IPS DF 6.9 (cell line): ENCODE measurements at regions not wholly inside any gene's neighbourhood (a gene's known extent, or its start where the extent isn't known, plus 50 kb on each side); places are given as distances from the start of the nearest gene placed in this dataset.
"Not testable (repeated sequence)": the region's sequence is repeated elsewhere in the genome, so short reads cannot be mapped to it uniquely, and the experiment has no call there.

Experiments used
- DNase-seq: peaks from one replicate; pipeline ENCODE4 v3.0.0-alpha.2; 2013; ENCODE audit warnings: low read depth, low spot score
- H3K27ac ChIP-seq: one replicate; pipeline ENCODE4 v1.5.1; 2013; ENCODE audit warnings: low read length, control low read depth
- H3K27me3 ChIP-seq: 2 replicates; pipeline ENCODE4 v1.6.1; 2013; ENCODE audit warnings: mild to moderate bottlenecking, low read length; ENCODE audit not compliant: control insufficient read depth, insufficient read depth
- H3K36me3 ChIP-seq: 2 replicates; pipeline ENCODE4 v1.6.1; 2013; ENCODE audit warnings: low read length; ENCODE audit not compliant: control insufficient read depth, insufficient read depth
- H3K4me1 ChIP-seq: 2 replicates; pipeline ENCODE4 v1.6.1; 2013; ENCODE audit warnings: low read length; ENCODE audit not compliant: control insufficient read depth, insufficient read depth
- H3K4me3 ChIP-seq: 2 replicates; pipeline ENCODE4 v1.5.1; 2013; ENCODE audit warnings: mild to moderate bottlenecking, low read length
- H3K9me3 ChIP-seq: 2 replicates; pipeline ENCODE4 v1.6.1; 2013; ENCODE audit warnings: low read length, inconsistent platforms; ENCODE audit not compliant: control insufficient read depth, insufficient read depth
- WGBS: extraction: QIAGEN DNeasy Blood & Tissue Kit; methylation state at CpG from one replicate; pipeline ENCODE4 v1.1.7; 2013; ENCODE audit warnings: mixed read lengths, missing lambda C conversion rate; ENCODE audit not compliant: insufficient read length, insufficient coverage; 5-methylcytosine and 5-hydroxymethylcytosine counted together

- DNase-seq, result no peak
- Histone ChIP-seq H3K4me3 (no peak overlapping the region), H3K36me3 (no peaks in the 10 kb centered on the region), H3K27me3 (no peaks in the 10 kb centered on the region), H3K4me1 (no peaks in the 10 kb centered on the region), H3K27ac (no peak overlapping the region), H3K9me3 (no peaks in the 10 kb centered on the region)
- WGBS, result no CpG with 5 or more reads among the region's 3 CpGs
These were observed 559.6 kb upstream of the ADAMTS5 start for GRCh38 chr21:27526451-27526850.

GRCh38 chr21:27525780-27526179, 558.9 kb upstream of the ADAMTS5 start:
- H3K27me3 ChIP-seq, result no peaks in the 10 kb centered on the region
- no peak overlapping the region for H3K27ac ChIP-seq
- no peaks in the 10 kb centered on the region for H3K36me3 ChIP-seq
- no peak for DNase-seq
- H3K9me3 ChIP-seq, result no peaks in the 10 kb centered on the region
- no peaks in the 10 kb centered on the region for H3K4me1 ChIP-seq
- no CpG with 5 or more reads among the region's 4 CpGs for WGBS
- no peak overlapping the region for H3K4me3 ChIP-seq

DNA sequence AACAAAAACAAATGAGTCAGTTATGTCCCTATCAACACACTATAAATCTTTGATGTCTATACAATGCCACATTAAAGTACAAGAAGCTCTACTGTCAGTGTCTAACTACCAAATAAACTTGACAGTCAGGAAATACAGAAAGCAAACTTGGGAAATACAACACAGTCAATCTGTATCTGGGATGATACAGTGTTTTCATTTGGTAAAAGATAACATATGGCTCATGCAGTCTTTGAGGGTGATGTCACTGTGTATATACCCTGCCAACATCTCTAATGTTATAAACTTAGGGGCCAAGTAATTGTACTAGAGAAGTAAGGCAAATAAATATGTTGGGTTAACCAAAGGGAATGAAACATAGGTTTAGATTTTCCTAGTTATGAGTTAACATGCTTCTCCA, 552.5 kb upstream of the ADAMTS5 start:
- H3K27ac ChIP-seq, result no peak overlapping the region
- peaks cover 2% of the 10 kb centered on the region for H3K9me3 ChIP-seq
- H3K36me3 ChIP-seq, result no peaks in the 10 kb centered on the region
- H3K4me3 ChIP-seq, result no peak overlapping the region
- H3K4me1 ChIP-seq, result no peaks in the 10 kb centered on the region
- DNase-seq, result no peak
- no peaks in the 10 kb centered on the region for H3K27me3 ChIP-seq

DNA sequence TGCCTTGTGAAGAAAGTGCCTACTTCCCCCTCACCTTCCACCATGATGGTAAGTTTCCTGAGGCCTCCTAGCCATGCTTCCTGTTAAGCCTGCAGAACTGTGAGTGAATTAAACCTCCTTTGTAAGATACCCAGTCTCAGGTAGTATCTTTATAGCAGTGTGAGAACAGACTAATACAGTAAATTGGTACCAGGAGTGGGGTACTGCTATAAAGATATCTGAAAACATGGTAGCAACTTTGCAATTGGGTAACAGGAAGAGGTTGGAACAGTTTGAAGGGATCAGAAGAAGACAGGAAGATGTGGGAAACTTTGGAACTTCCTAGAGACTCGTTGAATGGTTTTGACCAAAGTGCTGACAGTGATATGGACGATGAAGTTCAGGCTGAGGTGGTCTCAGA, 550.3 kb upstream of the ADAMTS5 start:
- H3K27me3 ChIP-seq, H3K4me1 ChIP-seq, H3K9me3 ChIP-seq, H3K4me3 ChIP-seq, H3K27ac ChIP-seq, DNase-seq, H3K36me3 ChIP-seq: not testable (repeated sequence)
- WGBS, result no CpG with 5 or more reads among the region's 2 CpGs

DNA sequence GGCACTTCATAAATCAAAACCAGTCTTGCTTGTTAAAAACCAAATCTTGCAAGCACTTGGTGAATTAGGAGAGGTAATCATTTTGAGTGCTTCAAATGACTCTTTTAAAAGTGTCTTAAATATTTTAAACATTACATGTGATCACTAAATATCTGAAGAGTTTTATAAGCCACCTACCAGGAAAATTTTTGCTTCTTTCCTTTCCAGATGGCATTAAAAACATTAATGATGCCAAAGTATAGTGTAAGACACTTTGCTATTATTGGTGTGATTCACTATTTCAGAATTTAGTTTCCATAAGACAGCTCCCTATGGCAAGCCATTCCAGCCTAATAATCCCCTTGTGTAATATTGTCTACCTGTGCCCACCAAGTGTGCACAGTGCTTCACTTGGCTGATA, 548.8 kb upstream of the ADAMTS5 start:
- H3K4me1 ChIP-seq, result no peaks in the 10 kb centered on the region
- H3K4me3 ChIP-seq, result no peak overlapping the region
- H3K27me3 ChIP-seq, result no peaks in the 10 kb centered on the region
- no peak for DNase-seq
- no peak overlapping the region for H3K27ac ChIP-seq
- no peaks in the 10 kb centered on the region for H3K36me3 ChIP-seq
- peaks cover 2% of the 10 kb centered on the region for H3K9me3 ChIP-seq

- no peaks in the 10 kb centered on the region for H3K36me3 ChIP-seq
- no peaks in the 10 kb centered on the region for H3K4me1 ChIP-seq
- no peak overlapping the region for H3K4me3 ChIP-seq
- no CpG with 5 or more reads among the region's 4 CpGs for WGBS
- no peaks in the 10 kb centered on the region for H3K27me3 ChIP-seq
- H3K9me3 ChIP-seq, result peaks cover 2% of the 10 kb centered on the region
- DNase-seq, result no peak
- H3K27ac ChIP-seq, result no peak overlapping the region
These were observed 546.9 kb upstream of the ADAMTS5 start for GRCh38 chr21:27513825-27514224.

DNA sequence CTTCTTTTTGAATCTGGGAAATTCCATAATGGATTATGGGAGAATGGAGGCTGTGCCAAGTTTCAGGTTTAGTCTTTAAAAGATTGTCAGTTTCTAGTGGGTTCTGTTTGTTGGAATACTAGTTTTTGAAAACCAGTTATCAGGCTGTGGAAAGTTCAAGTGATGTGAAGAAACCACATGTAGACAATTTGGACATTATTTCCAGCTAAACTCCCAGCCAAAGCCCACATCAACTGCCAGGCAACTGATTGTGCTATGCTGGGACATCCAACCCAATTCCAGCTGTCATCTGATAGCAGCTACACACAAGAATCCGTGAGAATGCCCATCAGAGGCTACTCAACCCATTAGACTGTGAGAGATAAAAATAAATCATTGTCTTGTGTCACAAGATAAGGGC, 546.1 kb upstream of the ADAMTS5 start:
- no peak for DNase-seq
- H3K9me3 ChIP-seq, result peaks cover 2% of the 10 kb centered on the region
- WGBS, result no CpG with 5 or more reads among the region's 1 CpG

DNA sequence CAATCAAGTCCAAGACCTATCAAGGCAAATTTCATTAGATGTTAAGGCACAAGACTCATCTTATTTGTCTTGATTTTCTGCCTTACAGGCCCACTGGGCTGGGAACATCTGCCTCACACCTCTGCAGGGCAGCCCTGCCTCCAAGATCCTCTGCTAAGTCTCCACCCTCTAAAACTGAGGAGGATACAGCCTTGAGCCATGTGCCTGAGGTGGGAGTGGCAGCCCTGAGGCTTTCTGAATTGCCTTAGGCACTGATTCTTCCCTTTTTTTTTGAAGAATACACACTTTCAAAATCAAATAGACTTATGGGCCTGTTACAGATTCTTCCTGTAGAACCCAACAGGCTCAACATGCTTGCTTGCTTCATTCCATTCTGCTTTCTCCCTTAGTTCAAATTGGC, 544.3 kb upstream of the ADAMTS5 start:
- Histone ChIP-seq H3K36me3 (no peaks in the 10 kb centered on the region), H3K4me3 (no peak overlapping the region), H3K27me3 (no peaks in the 10 kb centered on the region), H3K9me3 (no peaks in the 10 kb centered on the region), H3K4me1 (no peaks in the 10 kb centered on the region), H3K27ac (no peak overlapping the region)
- no peak for DNase-seq

More for the DNA sequence above, 546.1 kb upstream of the ADAMTS5 start:
- Histone ChIP-seq H3K27me3 (no peaks in the 10 kb centered on the region), H3K36me3 (no peaks in the 10 kb centered on the region), H3K4me1 (no peaks in the 10 kb centered on the region), H3K27ac (no peak overlapping the region), H3K4me3 (no peak overlapping the region)

DNA sequence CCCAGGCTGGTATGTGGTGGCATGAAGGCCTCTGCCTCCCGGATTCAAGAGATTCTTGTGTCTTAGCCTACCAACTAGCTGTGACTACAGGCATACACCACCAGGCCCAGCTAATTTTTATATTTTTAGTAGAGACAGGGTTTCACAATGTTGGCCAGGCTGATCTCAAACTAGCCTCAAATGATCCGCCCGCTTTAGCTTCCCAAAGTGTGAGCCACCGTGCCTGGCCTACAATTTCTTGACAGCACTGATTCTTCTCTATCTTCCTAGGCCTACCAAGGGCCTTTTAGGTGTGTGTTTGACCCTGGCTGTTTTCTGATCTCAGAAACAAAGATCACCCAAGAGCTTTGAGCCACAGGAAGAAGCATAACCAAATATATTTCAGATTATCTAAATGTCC, 540.8 kb upstream of the ADAMTS5 start:
- H3K36me3 ChIP-seq, result no peaks in the 10 kb centered on the region
- no peaks in the 10 kb centered on the region for H3K4me1 ChIP-seq
- H3K4me3 ChIP-seq, result no peak overlapping the region
- no peaks in the 10 kb centered on the region for H3K27me3 ChIP-seq
- no peak for DNase-seq
- no peaks in the 10 kb centered on the region for H3K9me3 ChIP-seq
- WGBS, result no CpG with 5 or more reads among the region's 4 CpGs
- H3K27ac ChIP-seq, result no peak overlapping the region

DNA sequence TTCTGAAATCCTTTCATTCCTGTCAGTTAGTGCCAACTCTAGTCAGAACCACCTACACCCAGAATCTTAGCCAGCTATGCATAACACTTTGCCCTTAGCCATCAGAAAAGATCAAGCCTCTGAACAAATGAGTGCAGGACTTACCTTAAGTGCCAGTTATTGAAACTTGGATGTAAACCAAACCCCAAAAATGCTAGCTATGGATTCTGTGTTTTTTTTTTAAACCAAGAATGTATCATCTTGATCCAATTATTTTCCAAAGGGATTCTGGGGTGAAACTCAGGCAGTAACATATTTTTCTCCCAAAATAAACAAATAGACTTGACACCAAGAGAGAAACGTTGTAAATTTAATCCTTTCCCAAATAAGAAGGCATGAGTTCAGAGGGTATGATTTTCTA, 538.6 kb upstream of the ADAMTS5 start:
- WGBS, result no CpG with 5 or more reads among the region's 1 CpG
- H3K27ac ChIP-seq, result no peak overlapping the region
- H3K4me1 ChIP-seq, result no peaks in the 10 kb centered on the region
- H3K27me3 ChIP-seq, result no peaks in the 10 kb centered on the region
- no peak for DNase-seq
- no peaks in the 10 kb centered on the region for H3K36me3 ChIP-seq
- H3K9me3 ChIP-seq, result no peaks in the 10 kb centered on the region
- H3K4me3 ChIP-seq, result no peak overlapping the region

GRCh38 chr21:27502801-27503200, 535.9 kb upstream of the ADAMTS5 start:
- Histone ChIP-seq H3K27ac (no peak overlapping the region), H3K27me3 (no peaks in the 10 kb centered on the region), H3K36me3 (no peaks in the 10 kb centered on the region), H3K9me3 (no peaks in the 10 kb centered on the region), H3K4me1 (no peaks in the 10 kb centered on the region), H3K4me3 (no peak overlapping the region)
- DNase-seq, result no peak
- no CpG with 5 or more reads among the region's 3 CpGs for WGBS
